ENCODE measurements at regions not wholly inside any gene's neighbourhood (a gene's known extent, or its start where the extent isn't known, plus 50 kb on each side); places are given as distances from the start of the nearest gene placed in this dataset.

DNA sequence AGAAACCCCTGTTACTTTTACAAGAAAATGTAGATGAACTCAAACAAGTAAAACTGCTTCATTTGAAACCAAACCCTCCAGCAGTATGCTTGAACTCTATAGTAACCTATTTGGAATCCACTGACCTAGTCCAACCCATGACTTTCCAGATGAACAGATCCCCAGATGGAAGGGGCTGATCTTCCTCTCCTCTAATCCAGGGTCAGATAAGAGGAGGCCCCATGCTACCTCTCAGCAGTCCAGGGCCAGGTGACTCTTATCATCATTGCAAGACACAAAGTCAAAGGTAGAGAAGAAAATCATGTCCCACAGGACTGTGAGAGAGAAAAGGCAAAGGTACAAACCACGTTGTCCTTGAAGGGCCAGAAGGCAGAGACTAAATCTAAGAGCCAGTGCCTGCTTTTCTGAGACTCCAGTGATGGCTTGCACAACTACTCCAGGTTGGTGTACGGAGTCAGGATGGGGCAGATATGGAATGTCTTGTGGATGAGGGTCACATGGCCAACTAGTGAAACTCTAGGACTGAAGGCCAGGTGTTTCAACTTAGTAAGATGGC lies 81.4 kb upstream of the MYLIP start:
- H3K27ac ChIP-seq (ENCODE audit: low read depth), result no peak overlapping the region
- H3K4me3 ChIP-seq, result no peak overlapping the region
- no peak overlapping the region for H2AFZ ChIP-seq
- Mint-ChIP-seq H3K4me1 (no peaks in the 10 kb centered on the region), H3K4me3 (no peak overlapping the region), H3K27ac (no peak overlapping the region), H3K36me3 (ENCODE audit: low read depth) (no peaks in the 10 kb centered on the region), H3K9me3 (no peaks in the 10 kb centered on the region; the same call in 2 of the 3 replicates), H3K27me3 (ENCODE audit: insufficient read depth, low read depth, poor library complexity) (no peaks in the 10 kb centered on the region)
- no peaks in the 10 kb centered on the region for H3K36me3 ChIP-seq (ENCODE audit: insufficient read depth)
- ATAC-seq (no peak), DNase-seq (ENCODE audit: low spot score) (no peak)
- H3K4me2 ChIP-seq, result no peak overlapping the region
- no peak for TF ChIP-seq EZH2 (IDR thresholded peaks at IDR 0.05; ENCODE audit: low read depth, unreplicated experiment)
- TF ChIP-seq NANOG (IDR thresholded peaks at IDR 0.05; ENCODE audit: borderline replicate concordance), result no peak
- TF ChIP-seq ZNF114 (CRISPR knock-in tag; IDR thresholded peaks at IDR 0.05), result no peak
- TF ChIP-seq, protein P1, sequence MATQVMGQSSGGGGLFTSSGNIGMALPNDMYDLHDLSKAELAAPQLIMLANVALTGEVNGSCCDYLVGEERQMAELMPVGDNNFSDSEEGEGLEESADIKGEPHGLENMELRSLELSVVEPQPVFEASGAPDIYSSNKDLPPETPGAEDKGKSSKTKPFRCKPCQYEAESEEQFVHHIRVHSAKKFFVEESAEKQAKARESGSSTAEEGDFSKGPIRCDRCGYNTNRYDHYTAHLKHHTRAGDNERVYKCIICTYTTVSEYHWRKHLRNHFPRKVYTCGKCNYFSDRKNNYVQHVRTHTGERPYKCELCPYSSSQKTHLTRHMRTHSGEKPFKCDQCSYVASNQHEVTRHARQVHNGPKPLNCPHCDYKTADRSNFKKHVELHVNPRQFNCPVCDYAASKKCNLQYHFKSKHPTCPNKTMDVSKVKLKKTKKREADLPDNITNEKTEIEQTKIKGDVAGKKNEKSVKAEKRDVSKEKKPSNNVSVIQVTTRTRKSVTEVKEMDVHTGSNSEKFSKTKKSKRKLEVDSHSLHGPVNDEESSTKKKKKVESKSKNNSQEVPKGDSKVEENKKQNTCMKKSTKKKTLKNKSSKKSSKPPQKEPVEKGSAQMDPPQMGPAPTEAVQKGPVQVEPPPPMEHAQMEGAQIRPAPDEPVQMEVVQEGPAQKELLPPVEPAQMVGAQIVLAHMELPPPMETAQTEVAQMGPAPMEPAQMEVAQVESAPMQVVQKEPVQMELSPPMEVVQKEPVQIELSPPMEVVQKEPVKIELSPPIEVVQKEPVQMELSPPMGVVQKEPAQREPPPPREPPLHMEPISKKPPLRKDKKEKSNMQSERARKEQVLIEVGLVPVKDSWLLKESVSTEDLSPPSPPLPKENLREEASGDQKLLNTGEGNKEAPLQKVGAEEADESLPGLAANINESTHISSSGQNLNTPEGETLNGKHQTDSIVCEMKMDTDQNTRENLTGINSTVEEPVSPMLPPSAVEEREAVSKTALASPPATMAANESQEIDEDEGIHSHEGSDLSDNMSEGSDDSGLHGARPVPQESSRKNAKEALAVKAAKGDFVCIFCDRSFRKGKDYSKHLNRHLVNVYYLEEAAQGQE (IDR thresholded peaks at IDR 0.05; ENCODE audit: unreplicated experiment), result no peak
- TF ChIP-seq JUNB (IDR thresholded peaks at IDR 0.05; ENCODE audit: unreplicated experiment), result no peak
- TF ChIP-seq, protein P2, sequence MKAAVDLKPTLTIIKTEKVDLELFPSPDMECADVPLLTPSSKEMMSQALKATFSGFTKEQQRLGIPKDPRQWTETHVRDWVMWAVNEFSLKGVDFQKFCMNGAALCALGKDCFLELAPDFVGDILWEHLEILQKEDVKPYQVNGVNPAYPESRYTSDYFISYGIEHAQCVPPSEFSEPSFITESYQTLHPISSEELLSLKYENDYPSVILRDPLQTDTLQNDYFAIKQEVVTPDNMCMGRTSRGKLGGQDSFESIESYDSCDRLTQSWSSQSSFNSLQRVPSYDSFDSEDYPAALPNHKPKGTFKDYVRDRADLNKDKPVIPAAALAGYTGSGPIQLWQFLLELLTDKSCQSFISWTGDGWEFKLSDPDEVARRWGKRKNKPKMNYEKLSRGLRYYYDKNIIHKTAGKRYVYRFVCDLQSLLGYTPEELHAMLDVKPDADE (IDR thresholded peaks at IDR 0.05), result no peak
- TF ChIP-seq, protein P3, sequence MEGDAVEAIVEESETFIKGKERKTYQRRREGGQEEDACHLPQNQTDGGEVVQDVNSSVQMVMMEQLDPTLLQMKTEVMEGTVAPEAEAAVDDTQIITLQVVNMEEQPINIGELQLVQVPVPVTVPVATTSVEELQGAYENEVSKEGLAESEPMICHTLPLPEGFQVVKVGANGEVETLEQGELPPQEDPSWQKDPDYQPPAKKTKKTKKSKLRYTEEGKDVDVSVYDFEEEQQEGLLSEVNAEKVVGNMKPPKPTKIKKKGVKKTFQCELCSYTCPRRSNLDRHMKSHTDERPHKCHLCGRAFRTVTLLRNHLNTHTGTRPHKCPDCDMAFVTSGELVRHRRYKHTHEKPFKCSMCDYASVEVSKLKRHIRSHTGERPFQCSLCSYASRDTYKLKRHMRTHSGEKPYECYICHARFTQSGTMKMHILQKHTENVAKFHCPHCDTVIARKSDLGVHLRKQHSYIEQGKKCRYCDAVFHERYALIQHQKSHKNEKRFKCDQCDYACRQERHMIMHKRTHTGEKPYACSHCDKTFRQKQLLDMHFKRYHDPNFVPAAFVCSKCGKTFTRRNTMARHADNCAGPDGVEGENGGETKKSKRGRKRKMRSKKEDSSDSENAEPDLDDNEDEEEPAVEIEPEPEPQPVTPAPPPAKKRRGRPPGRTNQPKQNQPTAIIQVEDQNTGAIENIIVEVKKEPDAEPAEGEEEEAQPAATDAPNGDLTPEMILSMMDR (conservative IDR thresholded peaks at IDR 0.05; ENCODE audit: low read depth in 2 of 2), result no peak
- TF ChIP-seq POLR2AphosphoS5 (IDR thresholded peaks at IDR 0.05; ENCODE audit: low read depth), result no peak
- no peak for TF ChIP-seq STAT1 (IDR thresholded peaks at IDR 0.05; ENCODE audit: unreplicated experiment)
- no peaks in the 10 kb centered on the region for H4K20me1 ChIP-seq (replicated peaks; ENCODE audit: insufficient read depth)
- no peaks in the 10 kb centered on the region for H3K27me3 ChIP-seq (ENCODE audit: insufficient read depth)
- H3K4me1 ChIP-seq (ENCODE audit: insufficient read depth), result no peaks in the 10 kb centered on the region
- peaks cover 17% of the 10 kb centered on the region for H3K9me2 ChIP-seq (ENCODE audit: insufficient read depth)
- H3K79me2 ChIP-seq (replicated peaks; ENCODE audit: insufficient read depth), result no peaks in the 10 kb centered on the region
- no peaks in the 10 kb centered on the region for H3F3A ChIP-seq (replicated peaks; ENCODE audit: low read depth)

- Mint-ChIP-seq H3K4me1 (no peaks in the 10 kb centered on the region), H3K4me3 (no peak overlapping the region), H3K27ac (peak overlapping the region; percentile 29; the same call in 1 of the 2 replicates), H3K36me3 (ENCODE audit: low read depth) (peaks cover 14% of the 10 kb centered on the region), H3K9me3 (peaks cover 17% of the 10 kb centered on the region), H3K27me3 (ENCODE audit: insufficient read depth, low read depth, poor library complexity) (no peaks in the 10 kb centered on the region)
- H3F3A ChIP-seq (replicated peaks; ENCODE audit: low read depth), result no peaks in the 10 kb centered on the region
- H3K27ac ChIP-seq (ENCODE audit: low read depth), result no peak overlapping the region
- no peaks in the 10 kb centered on the region for H3K79me2 ChIP-seq (replicated peaks; ENCODE audit: insufficient read depth)
- H2AFZ ChIP-seq, result peak overlapping the region; percentile 84; the same call in 1 of the 2 replicates
- no peak for DNase-seq (ENCODE audit: low spot score)
- no peaks in the 10 kb centered on the region for H3K4me1 ChIP-seq (ENCODE audit: insufficient read depth)
- H3K4me2 ChIP-seq, result no peak overlapping the region
- TF ChIP-seq, protein P1 (IDR thresholded peaks at IDR 0.05; ENCODE audit: unreplicated experiment), result no peak
- TF ChIP-seq EZH2phosphoT487 (IDR thresholded peaks at IDR 0.05; ENCODE audit: unreplicated experiment), result no peak
- TF ChIP-seq ZNF331 (CRISPR knock-in tag; IDR thresholded peaks at IDR 0.05; ENCODE audit: low read depth), result no peak
- TF ChIP-seq NANOG (IDR thresholded peaks at IDR 0.05; ENCODE audit: borderline replicate concordance), result no peak
- TF ChIP-seq STAT1 (IDR thresholded peaks at IDR 0.05; ENCODE audit: unreplicated experiment), result no peak
- TF ChIP-seq POLR2AphosphoS5 (IDR thresholded peaks at IDR 0.05; ENCODE audit: low read depth), result no peak
- TF ChIP-seq JUNB (IDR thresholded peaks at IDR 0.05; ENCODE audit: unreplicated experiment), result no peak
- no peaks in the 10 kb centered on the region for H4K20me1 ChIP-seq (replicated peaks; ENCODE audit: insufficient read depth)
- no peak overlapping the region for H3K4me3 ChIP-seq
- H3K36me3 ChIP-seq (ENCODE audit: insufficient read depth), result peaks cover 13% of the 10 kb centered on the region
- H3K9me2 ChIP-seq (ENCODE audit: insufficient read depth), result peaks cover 21% of the 10 kb centered on the region
- ATAC-seq, result no peak
- H3K27me3 ChIP-seq (ENCODE audit: insufficient read depth), result no peaks in the 10 kb centered on the region
These were observed 83.6 kb upstream of the MYLIP start for GRCh38 chr6:16045238-16045637.
